Breast epithelium (tissue), 3 donors: ENCODE measurements at regions not wholly inside any gene's neighbourhood (a gene's known extent, or its start where the extent isn't known, plus 50 kb on each side); places are given as distances from the start of the nearest gene placed in this dataset.

Source experiments
- POLR2A ChIP-seq: fragments of 450-650 bp; IDR thresholded peaks from one replicate; pipeline ENCODE4 v1.6.1; 2016; ENCODE audit warnings: antibody characterized with exemption, mild to moderate bottlenecking, moderate library complexity
- POLR2AphosphoS5 ChIP-seq, 3 donors: sonication (generic); formaldehyde crosslinking; IDR thresholded peaks; one replicate each; pipeline ENCODE4 v1.6.1; 2017; ENCODE audit warnings: antibody characterized with exemption in 3 of 3
- TF ChIP-seq, protein P1 (sequence below), 3 donors: fragments of 450-650 bp; IDR thresholded peaks; one replicate each; pipeline ENCODE4 v1.5.1; 2016 to 2017; ENCODE audit warnings: antibody characterized with exemption in 3 of 3, mild to moderate bottlenecking in 3 of 3, moderate library complexity in 3 of 3

DNA sequence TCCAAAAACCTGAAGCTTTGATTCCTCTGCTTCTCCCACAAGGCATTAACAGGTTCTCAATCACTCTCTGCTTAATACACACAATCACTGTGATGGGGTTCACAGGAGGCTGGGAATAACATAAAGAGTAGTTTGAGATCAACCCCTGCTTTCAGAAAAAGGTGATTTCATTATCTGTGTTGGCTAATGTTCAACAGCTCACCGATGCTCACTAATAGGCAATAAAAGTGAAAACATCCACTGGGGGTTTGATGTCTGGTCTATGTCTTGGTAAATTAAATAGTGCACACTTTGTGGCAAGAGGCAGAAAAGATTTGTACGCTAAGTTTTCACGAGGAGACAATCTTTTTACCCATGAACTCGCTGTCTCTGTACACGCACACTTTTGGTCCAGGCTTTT lies 159.3 kb upstream of the SERPINE2 start:
- TF ChIP-seq, protein P1, sequence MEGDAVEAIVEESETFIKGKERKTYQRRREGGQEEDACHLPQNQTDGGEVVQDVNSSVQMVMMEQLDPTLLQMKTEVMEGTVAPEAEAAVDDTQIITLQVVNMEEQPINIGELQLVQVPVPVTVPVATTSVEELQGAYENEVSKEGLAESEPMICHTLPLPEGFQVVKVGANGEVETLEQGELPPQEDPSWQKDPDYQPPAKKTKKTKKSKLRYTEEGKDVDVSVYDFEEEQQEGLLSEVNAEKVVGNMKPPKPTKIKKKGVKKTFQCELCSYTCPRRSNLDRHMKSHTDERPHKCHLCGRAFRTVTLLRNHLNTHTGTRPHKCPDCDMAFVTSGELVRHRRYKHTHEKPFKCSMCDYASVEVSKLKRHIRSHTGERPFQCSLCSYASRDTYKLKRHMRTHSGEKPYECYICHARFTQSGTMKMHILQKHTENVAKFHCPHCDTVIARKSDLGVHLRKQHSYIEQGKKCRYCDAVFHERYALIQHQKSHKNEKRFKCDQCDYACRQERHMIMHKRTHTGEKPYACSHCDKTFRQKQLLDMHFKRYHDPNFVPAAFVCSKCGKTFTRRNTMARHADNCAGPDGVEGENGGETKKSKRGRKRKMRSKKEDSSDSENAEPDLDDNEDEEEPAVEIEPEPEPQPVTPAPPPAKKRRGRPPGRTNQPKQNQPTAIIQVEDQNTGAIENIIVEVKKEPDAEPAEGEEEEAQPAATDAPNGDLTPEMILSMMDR (IDR thresholded peaks at IDR 0.05), result no peak
- TF ChIP-seq POLR2AphosphoS5 (IDR thresholded peaks at IDR 0.05), result no peak
- no peak for TF ChIP-seq POLR2A
